HEK293 (cell line): ENCODE measurements at regions not wholly inside any gene's neighbourhood (a gene's known extent, or its start where the extent isn't known, plus 50 kb on each side); places are given as distances from the start of the nearest gene placed in this dataset.

Source experiments
- CTCF ChIA-PET: fragments of 350-600 bp; formaldehyde crosslinking; extraction: SDS; loops from one replicate; lab custom pipeline; 2021; ENCODE audit warnings: antibody characterized with exemption; lab: Yijun Ruan, JAX
- POLR2A ChIA-PET: fragments of 300-600 bp; formaldehyde crosslinking; extraction: SDS; loops from one replicate; lab custom pipeline; 2020; ENCODE audit warnings: antibody characterized with exemption, inconsistent platforms; lab: Yijun Ruan, JAX
- H3K27ac ChIP-seq: fragments of 200-500 bp; sonication (Bioruptor generic); 2 replicates; pipeline ENCODE4 v1.5.1; 2014; ENCODE audit warnings: low read depth, low read length, control low read depth, inconsistent platforms; ENCODE audit errors: extremely low read depth
- H3K36me3 ChIP-seq, 2 experiments: fragments of 200-500 bp in 1 of 2; sonication (Bioruptor generic) in 1 of 2; 1 replicate in 1 of 2; 2 replicates in 1 of 2; pipeline ENCODE4 v1.5.1; 2014 to 2017; ENCODE audit warnings: inconsistent platforms in 2 of 2, low read length in 2 of 2; ENCODE audit not compliant: control insufficient read depth in 2 of 2, insufficient read depth in 1 of 2
- H3K4me1 ChIP-seq: fragments of 200-500 bp; sonication (Bioruptor generic); 2 replicates; pipeline ENCODE4 v1.5.1; 2014; ENCODE audit warnings: mild to moderate bottlenecking, low read length, inconsistent platforms; ENCODE audit not compliant: control insufficient read depth, insufficient read depth
- H3K4me3 ChIP-seq: 2 replicates; pipeline ENCODE4 v1.5.1; 2011; ENCODE audit warnings: low read depth, mild to moderate bottlenecking, control low read depth, low read length, moderate library complexity
- H3K9me3 ChIP-seq: fragments of 200-500 bp; sonication (Bioruptor generic); 2 replicates; pipeline ENCODE4 v1.5.1; 2014; ENCODE audit warnings: low read depth, low read length, inconsistent platforms; ENCODE audit not compliant: control insufficient read depth, insufficient read depth
- CTCF ChIP-seq: fragments of 450-650 bp; formaldehyde crosslinking; IDR thresholded peaks from 2 replicates; pipeline ENCODE4 v1.5.1; 2016; ENCODE audit warnings: missing biosample characterization, missing genetic modification characterization
- IKZF3 ChIP-seq: fragments of 450-650 bp; IDR thresholded peaks from 2 replicates; pipeline ENCODE4 v1.5.0; 2018; ENCODE audit warnings: missing biosample characterization, mild to moderate bottlenecking, missing genetic modification characterization, moderate library complexity
- MEIS1 ChIP-seq: sonication (generic); formaldehyde crosslinking; IDR thresholded peaks from 2 replicates; pipeline ENCODE4 v1.8.1; 2022; ENCODE audit warnings: missing genetic modification reagents, mild to moderate bottlenecking, borderline replicate concordance
- PATZ1 ChIP-seq: fragments of 450-650 bp; formaldehyde crosslinking; IDR thresholded peaks from 2 replicates; pipeline ENCODE4 v1.5.1; 2016; ENCODE audit warnings: missing biosample characterization, missing genetic modification characterization
- SP7 ChIP-seq: fragments of 450-650 bp; formaldehyde crosslinking; IDR thresholded peaks from 2 replicates; pipeline ENCODE4 v1.5.1; 2016; ENCODE audit warnings: missing biosample characterization, missing genetic modification characterization
- ZBTB1 ChIP-seq: fragments of 450-650 bp; formaldehyde crosslinking; IDR thresholded peaks from 2 replicates; pipeline ENCODE4 v1.5.1; 2016; ENCODE audit warnings: missing biosample characterization, missing genetic modification characterization
- ZBTB11 ChIP-seq: fragments of 450-650 bp; formaldehyde crosslinking; conservative IDR thresholded peaks from 2 replicates; pipeline ENCODE4 v1.5.1; 2016; ENCODE audit warnings: low read depth, missing biosample characterization, missing genetic modification characterization
- ZBTB17 ChIP-seq: fragments of 450-650 bp; formaldehyde crosslinking; IDR thresholded peaks from 2 replicates; pipeline ENCODE4 v1.5.1; 2016; ENCODE audit warnings: missing biosample characterization, missing genetic modification characterization
- ZBTB6 ChIP-seq: fragments of 450-650 bp; formaldehyde crosslinking; IDR thresholded peaks from 2 replicates; pipeline ENCODE4 v1.5.1; 2017; ENCODE audit warnings: missing biosample characterization, missing genetic modification characterization
- ZFP41 ChIP-seq: fragments of 450-650 bp; formaldehyde crosslinking; IDR thresholded peaks from 2 replicates; pipeline ENCODE4 v1.5.1; 2016; ENCODE audit warnings: missing biosample characterization, missing genetic modification characterization, borderline replicate concordance
- ZNF148 ChIP-seq: fragments of 450-650 bp; formaldehyde crosslinking; IDR thresholded peaks from 2 replicates; pipeline ENCODE4 v1.5.0; 2017; ENCODE audit warnings: missing biosample characterization, missing genetic modification characterization, borderline replicate concordance
- ZNF155 ChIP-seq: fragments of 450-650 bp; formaldehyde crosslinking; IDR thresholded peaks from 2 replicates; pipeline ENCODE4 v1.5.1; 2016; ENCODE audit warnings: missing biosample characterization, missing genetic modification characterization
- ZNF169 ChIP-seq: fragments of 450-650 bp; formaldehyde crosslinking; IDR thresholded peaks from 2 replicates; pipeline ENCODE4 v1.5.1; 2016; ENCODE audit warnings: missing biosample characterization, missing genetic modification characterization
- ZNF18 ChIP-seq: fragments of 450-650 bp; formaldehyde crosslinking; IDR thresholded peaks from 2 replicates; pipeline ENCODE4 v1.5.1; 2016; ENCODE audit warnings: missing biosample characterization, missing genetic modification characterization
- ZNF324 ChIP-seq: fragments of 450-650 bp; formaldehyde crosslinking; IDR thresholded peaks from 2 replicates; pipeline ENCODE4 v1.5.1; 2016; ENCODE audit warnings: missing biosample characterization, missing genetic modification characterization
- ZNF354C ChIP-seq: fragments of 450-650 bp; formaldehyde crosslinking; IDR thresholded peaks from 2 replicates; pipeline ENCODE4 v1.5.1; 2016; ENCODE audit warnings: missing biosample characterization, missing genetic modification characterization, low read depth, borderline replicate concordance
- ZNF404 ChIP-seq: fragments of 450-650 bp; formaldehyde crosslinking; IDR thresholded peaks from 2 replicates; pipeline ENCODE4 v1.5.1; 2017; ENCODE audit warnings: missing biosample characterization, missing genetic modification characterization
- ZNF488 ChIP-seq: fragments of 450-650 bp; formaldehyde crosslinking; IDR thresholded peaks from 2 replicates; pipeline ENCODE4 v1.5.1; 2016; ENCODE audit warnings: missing biosample characterization, missing genetic modification characterization
- ZNF654 ChIP-seq: fragments of 450-650 bp; formaldehyde crosslinking; IDR thresholded peaks from 2 replicates; pipeline ENCODE4 v1.5.1; 2016; ENCODE audit warnings: low read depth, missing biosample characterization, missing genetic modification characterization
- ZSCAN5A ChIP-seq: fragments of 450-650 bp; formaldehyde crosslinking; IDR thresholded peaks from 2 replicates; pipeline ENCODE4 v1.5.1; 2016; ENCODE audit warnings: missing biosample characterization, missing genetic modification characterization

- CTCF ChIA-PET, result interaction anchor here (0.5 to 1.6 kb wide), 18 partner anchors 9 to 572 kb away, joined by 3 to 6 read pairs (median 3); partner anchors contain the start of gene MEX3B
- no peak overlapping the region for H3K4me3 ChIP-seq
- TF ChIP-seq ZNF148 (tag by site-specific recombination) (no peak), ZBTB1 (tag by site-specific recombination) (no peak), CTCF (tag by site-specific recombination) (peak; percentile 69; the same call in 1 of the 2 replicates), IKZF3 (tag by site-specific recombination) (peak; percentile 57; the same call in 1 of the 2 replicates), ZNF654 (peak; percentile 56), ZFP41 (tag by site-specific recombination) (no peak), ZBTB11 (tag by site-specific recombination) (no peak), ZNF169 (no peak), ZNF155 (tag by site-specific recombination) (no peak), ZNF18 (tag by site-specific recombination) (no peak)
- POLR2A ChIA-PET, result no interaction called here
- H3K9me3 ChIP-seq, result no peaks in the 10 kb centered on the region
- H3K27ac ChIP-seq, result no peak overlapping the region
- no peaks in the 10 kb centered on the region for H3K4me1 ChIP-seq
- no peaks in the 10 kb centered on the region for H3K36me3 ChIP-seq
These were observed 232.6 kb downstream of the MEX3B start for GRCh38 chr15:81813215-81813614.

- POLR2A ChIA-PET, result no interaction called here
- TF ChIP-seq ZNF354C (tag by site-specific recombination) (no peak), ZNF488 (tag by site-specific recombination) (no peak), PATZ1 (no peak), ZSCAN5A (tag by site-specific recombination) (no peak), ZNF324 (no peak), ZNF404 (no peak), ZBTB17 (tag by site-specific recombination) (no peak), SP7 (tag by site-specific recombination) (no peak), MEIS1 (CRISPR knock-in tag) (no peak), ZBTB6 (tag by site-specific recombination) (no peak)
These were observed 233.4 kb downstream of the MEX3B start for GRCh38 chr15:81812456-81812855.

More at GRCh38 chr15:81812456-81812855, 233.4 kb downstream of the MEX3B start:
- CTCF ChIA-PET, result interaction anchor here (1.6 to 5.3 kb wide), 2 partner anchors 128 to 332 kb away, joined by 4 to 44 read pairs; no protein-coding TSS in a partner anchor
- no peaks in the 10 kb centered on the region for H3K36me3 ChIP-seq
- no peaks in the 10 kb centered on the region for H3K4me1 ChIP-seq
- H3K27ac ChIP-seq, result no peak overlapping the region
- no peak overlapping the region for H3K4me3 ChIP-seq
- H3K9me3 ChIP-seq, result no peaks in the 10 kb centered on the region
